B cell (primary cell): ENCODE measurements at regions not wholly inside any gene's neighbourhood (a gene's known extent, or its start where the extent isn't known, plus 50 kb on each side); places are given as distances from the start of the nearest gene placed in this dataset.

Source experiments
- ATAC-seq: fragments of 200-7000 bp; cut with Tn5 transposase; one replicate; pipeline ENCODE4 v1.10.0; 2021; ENCODE audit warnings: low read depth, mild to moderate bottlenecking, moderate number of reproducible peaks, moderate library complexity
- CTCF ChIA-PET: fragments of 350-600 bp; sonication (Branson Sonifier 250); formaldehyde crosslinking; loops from one replicate; lab custom pipeline; 2021; ENCODE audit warnings: antibody characterized with exemption, inconsistent platforms; lab: Charles Lee
- POLR2A ChIA-PET: fragments of 350-600 bp; sonication (Branson Sonifier 250); formaldehyde crosslinking; loops from one replicate; lab custom pipeline; 2021; ENCODE audit warnings: antibody characterized with exemption; lab: Charles Lee
- DNase-seq: peaks from one replicate; pipeline ENCODE4 v3.0.0; 2013
- H2AFZ ChIP-seq: 2 replicates; pipeline ENCODE4 v1.6.1; 2012; ENCODE audit warnings: mild to moderate bottlenecking, low read depth, low read length; ENCODE audit not compliant: insufficient read depth, poor library complexity, severe bottlenecking
- H3K27ac ChIP-seq, 2 donors: 1 replicate in 1 of 2; 2 replicates in 1 of 2; pipeline ENCODE4 v1.5.1; 2012 to 2013; ENCODE audit warnings: low read length in 2 of 2, mild to moderate bottlenecking in 2 of 2, moderate library complexity in 1 of 2
- H3K27me3 ChIP-seq, 4 experiments: fragments of 200-600 bp in 1 of 4; sonication (generic) in 1 of 4; replicated peaks in 1 of 4; 1 replicate in 2 of 4; 2 replicates in 2 of 4; pipeline versions ENCODE4 v1.6.1 to v1.7.0; 2013 to 2016; ENCODE audit warnings: low read length in 3 of 4, mild to moderate bottlenecking in 2 of 4, mixed read lengths in 1 of 4, moderate library complexity in 1 of 4; ENCODE audit not compliant: insufficient read depth in 4 of 4, control insufficient read depth in 3 of 4; ENCODE audit errors: control extremely low read depth in 1 of 4
- H3K36me3 ChIP-seq, 2 experiments: replicated peaks in 1 of 2; 1 replicate in 1 of 2; 2 replicates in 1 of 2; pipeline versions ENCODE4 v1.6.1 to v1.7.1; 2013; ENCODE audit warnings: low read length in 1 of 2; ENCODE audit not compliant: insufficient read depth in 2 of 2, control insufficient read depth in 1 of 2; ENCODE audit errors: control extremely low read depth in 1 of 2, extremely low read depth in 1 of 2
- H3K4me1 ChIP-seq, 2 donors: fragments of 200-600 bp in 1 of 2; sonication (generic) in 1 of 2; 1 replicate in 1 of 2; 2 replicates in 1 of 2; pipeline versions ENCODE4 v1.5.1 to v1.6.1; 2013 to 2017; ENCODE audit warnings: low read length in 2 of 2; ENCODE audit not compliant: control insufficient read depth in 2 of 2, insufficient read depth in 2 of 2
- H3K4me2 ChIP-seq: replicated peaks from 2 replicates; pipeline ENCODE3; 2012; ENCODE audit warnings: mild to moderate bottlenecking, low read depth, low read length; ENCODE audit not compliant: poor library complexity, severe bottlenecking
- H3K4me3 ChIP-seq, 5 experiments: fragments of 200-600 bp in 1 of 5; sonication (generic) in 1 of 5; 1 replicate in 3 of 5; 2 replicates in 2 of 5; pipeline versions ENCODE4 v1.5.1 to v1.7.0; 2011 to 2016; ENCODE audit warnings: low read length in 4 of 5, mild to moderate bottlenecking in 4 of 5, low read depth in 2 of 5, control low read depth in 1 of 5, moderate library complexity in 1 of 5; ENCODE audit not compliant: insufficient read depth in 1 of 5; ENCODE audit errors: control extremely low read depth in 1 of 5, extremely low read depth in 1 of 5
- H3K79me2 ChIP-seq: fragments of 200-600 bp; sonication (generic); one replicate; pipeline ENCODE4 v1.6.0; 2016; ENCODE audit warnings: low read length; ENCODE audit not compliant: control insufficient read depth, insufficient read depth
- H3K9ac ChIP-seq: fragments of 200-600 bp; sonication (generic); 2 replicates; pipeline ENCODE4 v1.6.1; 2017; ENCODE audit warnings: mild to moderate bottlenecking, low read length, moderate library complexity
- H3K9me3 ChIP-seq, 3 donors: one replicate each; pipeline versions ENCODE4 v1.6.1 to v1.7.1; 2013; ENCODE audit warnings: low read length in 2 of 3; ENCODE audit not compliant: control insufficient read depth in 2 of 3, insufficient read depth in 1 of 3; ENCODE audit errors: control extremely low read depth in 1 of 3
- H4K20me1 ChIP-seq: 2 replicates; pipeline ENCODE4 v1.6.0; 2012; ENCODE audit warnings: mild to moderate bottlenecking, low read length; ENCODE audit not compliant: insufficient read depth, control insufficient read depth, poor library complexity, severe bottlenecking
- H3K27ac Mint-ChIP-seq: one replicate; pipeline ENCODE4 v1.8.0; 2021; ENCODE audit warnings: mixed read lengths
- H3K27me3 Mint-ChIP-seq: one replicate; pipeline ENCODE4 v1.8.0; 2021; ENCODE audit warnings: mixed read lengths
- H3K4me1 Mint-ChIP-seq: one replicate; pipeline ENCODE4 v1.8.0; 2021; ENCODE audit warnings: mixed read lengths
- H3K4me3 Mint-ChIP-seq: one replicate; pipeline ENCODE4 v1.8.0; 2021; ENCODE audit warnings: mixed read lengths
- H3K9me3 Mint-ChIP-seq: one replicate; pipeline ENCODE4 v1.8.0; 2022; ENCODE audit warnings: mixed read lengths; ENCODE audit not compliant: insufficient read depth
- EZH2 ChIP-seq: IDR thresholded peaks from 2 replicates; pipeline ENCODE4 v1.6.1; 2012; ENCODE audit warnings: borderline replicate concordance, low read depth, mild to moderate bottlenecking, moderate library complexity, low read length; ENCODE audit not compliant: insufficient read depth, poor library complexity, severe bottlenecking
- WGBS: methylation state at CpG from one replicate; pipeline ENCODE4 v1.1.5; 2013; ENCODE audit warnings: missing lambda C conversion rate; ENCODE audit not compliant: insufficient coverage; 5-methylcytosine and 5-hydroxymethylcytosine counted together
- intact Hi-C: fragments of 100-400 bp; cut with micrococcal nuclease; formaldehyde crosslinking; loops from one replicate; pipeline ENCODE4 v1.10.0; 2022
- TF ChIP-seq, protein P1 (sequence below): fragments of 200-600 bp; IDR thresholded peaks from one replicate; pipeline ENCODE4 v1.8.0; 2022; ENCODE audit warnings: antibody characterized with exemption, mild to moderate bottlenecking

DNA sequence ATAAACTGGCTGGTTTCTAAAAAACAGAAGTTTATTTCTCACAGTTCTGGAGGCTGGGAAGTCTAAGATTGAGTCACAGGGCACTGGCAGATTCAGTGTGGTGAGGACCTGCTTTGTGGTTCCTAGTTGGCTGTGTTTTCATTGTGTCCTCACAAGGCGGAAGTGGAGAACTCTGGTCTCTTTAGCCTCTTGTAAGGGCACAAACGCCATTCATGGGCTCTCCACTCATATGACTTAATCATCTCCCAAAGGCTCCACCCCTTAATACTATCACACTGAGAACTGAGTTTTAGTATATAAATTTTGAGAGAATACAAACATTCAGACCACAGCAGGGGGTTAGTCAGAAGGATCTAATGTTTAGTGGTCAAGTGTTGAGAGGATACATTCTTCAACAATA, 208.2 kb downstream of the SEC61B start:
- no peak for TF ChIP-seq EZH2
- Mint-ChIP-seq H3K4me1 (peaks cover 11% of the 10 kb centered on the region), H3K9me3 (no peaks in the 10 kb centered on the region), H3K4me3 (no peak overlapping the region), H3K27me3 (peaks cover 3% of the 10 kb centered on the region), H3K27ac (no peak overlapping the region)
- intact Hi-C loops, result no loop called here
- H3K9ac ChIP-seq, result no peak overlapping the region
- H3K4me3 ChIP-seq, result no peak overlapping the region
- DNase-seq (no peak), ATAC-seq (no peak)
- no peaks in the 10 kb centered on the region for H3K36me3 ChIP-seq
- no peaks in the 10 kb centered on the region for H3K79me2 ChIP-seq
- ChIA-PET CTCF (no interaction called here), POLR2A (no interaction called here)
- no peaks in the 10 kb centered on the region for H3K9me3 ChIP-seq
- H3K27me3 ChIP-seq, result no peaks in the 10 kb centered on the region
- no peak overlapping the region for H3K4me2 ChIP-seq
- peaks cover 0 to 3% of the 10 kb centered on the region in 2 donors for H3K4me1 ChIP-seq
- no peak overlapping the region for H2AFZ ChIP-seq
- WGBS, result no CpG with 5 or more reads among the region's 2 CpGs
- no peaks in the 10 kb centered on the region for H4K20me1 ChIP-seq
- H3K27ac ChIP-seq, result no peak overlapping the region

- intact Hi-C loops, result no loop called here
- Histone ChIP-seq H3K4me2 (no peak overlapping the region), H3K27me3 (no peaks in the 10 kb centered on the region)
Observed at GRCh38 chr9:99431103-99431502, 209.0 kb downstream of the SEC61B start.

More at GRCh38 chr9:99431103-99431502, 209.0 kb downstream of the SEC61B start:
- Histone ChIP-seq H3K27ac (no peak overlapping the region), H3K9me3 (no peaks in the 10 kb centered on the region), H3K4me1 (peaks cover 0 to 3% of the 10 kb centered on the region in 2 donors), H3K9ac (no peak overlapping the region), H3K79me2 (no peaks in the 10 kb centered on the region), H4K20me1 (no peaks in the 10 kb centered on the region), H3K36me3 (no peaks in the 10 kb centered on the region), H3K4me3 (no peak overlapping the region), H2AFZ (no peak overlapping the region)
- no peak overlapping the region for H3K4me3 Mint-ChIP-seq
- TF ChIP-seq, protein P1, sequence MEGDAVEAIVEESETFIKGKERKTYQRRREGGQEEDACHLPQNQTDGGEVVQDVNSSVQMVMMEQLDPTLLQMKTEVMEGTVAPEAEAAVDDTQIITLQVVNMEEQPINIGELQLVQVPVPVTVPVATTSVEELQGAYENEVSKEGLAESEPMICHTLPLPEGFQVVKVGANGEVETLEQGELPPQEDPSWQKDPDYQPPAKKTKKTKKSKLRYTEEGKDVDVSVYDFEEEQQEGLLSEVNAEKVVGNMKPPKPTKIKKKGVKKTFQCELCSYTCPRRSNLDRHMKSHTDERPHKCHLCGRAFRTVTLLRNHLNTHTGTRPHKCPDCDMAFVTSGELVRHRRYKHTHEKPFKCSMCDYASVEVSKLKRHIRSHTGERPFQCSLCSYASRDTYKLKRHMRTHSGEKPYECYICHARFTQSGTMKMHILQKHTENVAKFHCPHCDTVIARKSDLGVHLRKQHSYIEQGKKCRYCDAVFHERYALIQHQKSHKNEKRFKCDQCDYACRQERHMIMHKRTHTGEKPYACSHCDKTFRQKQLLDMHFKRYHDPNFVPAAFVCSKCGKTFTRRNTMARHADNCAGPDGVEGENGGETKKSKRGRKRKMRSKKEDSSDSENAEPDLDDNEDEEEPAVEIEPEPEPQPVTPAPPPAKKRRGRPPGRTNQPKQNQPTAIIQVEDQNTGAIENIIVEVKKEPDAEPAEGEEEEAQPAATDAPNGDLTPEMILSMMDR, result no peak
- no peak for TF ChIP-seq EZH2
- no peaks in the 10 kb centered on the region for H3K9me3 Mint-ChIP-seq
- ATAC-seq (no peak), DNase-seq (no peak)
- H3K27ac Mint-ChIP-seq, result no peak overlapping the region
- peaks cover 3% of the 10 kb centered on the region for H3K27me3 Mint-ChIP-seq
- peaks cover 11% of the 10 kb centered on the region for H3K4me1 Mint-ChIP-seq
- ChIA-PET POLR2A (no interaction called here), CTCF (interaction anchor here (1.1 kb wide), 1 partner anchor 12 kb away, joined by 3 read pairs; no protein-coding TSS in a partner anchor)
- WGBS, result no CpG with 5 or more reads among the region's 1 CpG
